ENCODE measurements at regions not wholly inside any gene's neighbourhood (a gene's known extent, or its start where the extent isn't known, plus 50 kb on each side); places are given as distances from the start of the nearest gene placed in this dataset.

DNA sequence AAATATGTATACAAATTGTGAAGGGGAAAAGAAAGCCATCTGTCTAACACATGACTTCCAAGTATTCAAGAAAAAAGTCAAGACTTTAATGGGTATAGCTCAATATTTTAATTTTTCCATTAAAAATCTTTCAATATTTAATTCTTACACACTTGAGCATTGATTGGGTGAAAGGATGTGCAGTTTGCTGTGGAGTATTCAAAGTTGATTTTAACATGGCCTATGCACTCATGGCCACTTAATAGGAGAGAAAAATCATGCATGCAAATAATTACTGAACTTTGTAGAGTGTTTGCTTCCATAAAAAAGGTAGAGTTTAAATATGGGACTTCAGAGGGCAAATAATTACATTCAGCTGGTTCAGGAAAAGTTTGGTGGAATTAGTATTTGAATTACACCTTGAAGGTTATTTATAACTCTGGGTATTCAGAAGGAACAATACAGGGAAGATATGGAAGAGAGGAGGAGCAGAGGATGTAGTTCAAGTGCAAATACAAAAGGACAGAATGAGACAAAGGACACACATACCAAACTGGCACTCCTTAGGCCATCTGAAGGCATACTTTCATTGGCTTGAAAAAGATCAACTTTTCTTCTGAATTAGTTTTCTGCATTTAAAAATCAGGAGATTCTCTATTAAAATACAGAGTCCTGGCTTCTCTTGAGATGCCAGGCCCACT lies 90.1 kb downstream of the OTOL1 start:
- Histone ChIP-seq H3K4me3 (ENCODE audit: low read length in 2 of 2) (no peak overlapping the region), H3K36me3 (ENCODE audit: control insufficient read depth in 2 of 2, insufficient read depth in 2 of 2, low read length in 1 of 2) (no peaks in the 10 kb centered on the region), H3K9me3 (ENCODE audit: control insufficient read depth in 2 of 2, insufficient read depth in 1 of 2, low read length in 1 of 2) (peaks cover 1 to 7% of the 10 kb centered on the region in 2 donors), H3K27ac (ENCODE audit: low read depth in 1 of 2, low read length in 1 of 2) (no peak overlapping the region), H3K4me1 (ENCODE audit: control insufficient read depth in 2 of 2, insufficient read depth in 2 of 2, low read length in 2 of 2) (no peaks in the 10 kb centered on the region), H3K27me3 (ENCODE audit: control insufficient read depth in 2 of 2, insufficient read depth in 1 of 2, low read length in 1 of 2) (no peaks in the 10 kb centered on the region)
- DNase-seq (ENCODE audit: low read depth in 6 of 9, low spot score in 9 of 9), result no peak

DNA sequence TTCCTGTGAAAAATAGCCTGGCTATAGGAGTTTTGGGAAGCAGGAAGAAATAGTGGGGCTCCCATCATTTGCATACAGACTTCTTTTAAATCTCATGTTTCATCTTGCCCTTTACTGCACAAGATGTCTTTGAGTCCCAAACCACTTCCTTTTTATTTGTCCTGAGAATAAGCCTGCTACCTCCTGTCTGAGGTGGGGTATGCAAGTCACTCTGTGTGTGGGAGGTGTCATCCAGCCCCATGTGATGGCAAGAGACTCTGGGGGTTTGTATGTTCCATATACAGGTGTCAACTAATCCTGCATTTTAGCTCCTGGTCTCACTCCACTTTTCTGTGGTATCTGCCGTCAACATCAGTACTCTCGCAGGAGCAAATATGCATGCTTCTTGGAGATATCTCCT lies 102.0 kb downstream of the OTOL1 start:
- 85% methylated on average over 2 of the region's 2 CpGs for WGBS
- no peak overlapping the region for H3K4me3 ChIP-seq (ENCODE audit: low read length in 2 of 2)
- no peaks in the 10 kb centered on the region for H3K4me1 ChIP-seq (ENCODE audit: control insufficient read depth in 2 of 2, insufficient read depth in 2 of 2, low read length in 2 of 2)
- no peak for DNase-seq (ENCODE audit: low read depth in 6 of 9, low spot score in 9 of 9)
- no peaks in the 10 kb centered on the region for H3K27me3 ChIP-seq (ENCODE audit: control insufficient read depth in 2 of 2, insufficient read depth in 1 of 2, low read length in 1 of 2)
- H3K36me3 ChIP-seq (ENCODE audit: control insufficient read depth in 2 of 2, insufficient read depth in 2 of 2, low read length in 1 of 2), result no peaks in the 10 kb centered on the region
- no peaks in the 10 kb centered on the region for H3K9me3 ChIP-seq (ENCODE audit: control insufficient read depth in 2 of 2, insufficient read depth in 1 of 2, low read length in 1 of 2)
- H3K27ac ChIP-seq (ENCODE audit: low read depth in 1 of 2, low read length in 1 of 2), result no peak overlapping the region

DNA sequence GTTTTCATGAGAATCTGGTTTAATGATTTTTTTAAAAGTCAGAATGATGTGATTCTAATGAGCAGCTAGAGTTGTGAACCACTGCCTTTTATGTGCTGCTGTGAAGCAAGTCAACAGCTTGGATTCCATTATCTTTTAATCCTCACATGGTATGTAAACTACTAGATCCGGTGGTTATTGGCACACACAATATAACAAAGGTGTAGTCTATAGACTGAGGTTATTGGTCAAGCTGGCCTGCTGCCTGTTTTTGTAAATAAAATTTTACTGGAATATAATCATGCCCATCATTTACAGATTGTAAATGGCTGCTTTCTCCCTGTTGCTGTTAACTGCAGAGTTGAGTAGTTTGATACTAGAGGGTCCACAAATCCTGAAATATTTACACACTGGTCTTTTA lies 103.1 kb downstream of the OTOL1 start:
- Histone ChIP-seq H3K27ac (ENCODE audit: low read depth in 1 of 2, low read length in 1 of 2) (no peak overlapping the region), H3K9me3 (ENCODE audit: control insufficient read depth in 2 of 2, insufficient read depth in 1 of 2, low read length in 1 of 2) (no peaks in the 10 kb centered on the region), H3K4me3 (ENCODE audit: low read length in 2 of 2) (no peak overlapping the region), H3K36me3 (ENCODE audit: control insufficient read depth in 2 of 2, insufficient read depth in 2 of 2, low read length in 1 of 2) (no peaks in the 10 kb centered on the region), H3K27me3 (ENCODE audit: control insufficient read depth in 2 of 2, insufficient read depth in 1 of 2, low read length in 1 of 2) (no peaks in the 10 kb centered on the region), H3K4me1 (ENCODE audit: control insufficient read depth in 2 of 2, insufficient read depth in 2 of 2, low read length in 2 of 2) (no peaks in the 10 kb centered on the region)
- 92% methylated on average over 1 of the region's 1 CpG for WGBS
- no peak for DNase-seq (ENCODE audit: low read depth in 6 of 9, low spot score in 9 of 9)

DNA sequence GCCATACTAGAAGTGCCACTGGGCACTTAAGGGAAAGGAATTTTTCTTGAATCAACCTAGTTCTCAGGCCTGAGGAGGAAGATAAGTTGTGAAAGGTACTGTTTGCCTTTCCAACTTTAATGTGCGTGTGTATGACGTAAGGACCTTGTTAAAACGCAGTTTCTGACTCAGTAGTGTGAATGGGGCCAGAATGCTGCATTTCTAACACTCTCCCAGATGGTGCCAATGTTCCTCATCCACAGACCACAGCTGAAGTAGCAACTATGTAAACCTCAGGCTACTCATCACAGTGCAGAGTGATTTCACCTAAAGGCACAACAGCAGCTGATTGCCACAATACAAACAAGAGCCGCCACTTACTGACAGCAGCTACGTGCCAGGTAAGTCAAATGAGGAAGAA lies 103.6 kb downstream of the OTOL1 start:
- no peaks in the 10 kb centered on the region for H3K4me1 ChIP-seq (ENCODE audit: control insufficient read depth in 2 of 2, insufficient read depth in 2 of 2, low read length in 2 of 2)
- H3K27me3 ChIP-seq (ENCODE audit: control insufficient read depth in 2 of 2, insufficient read depth in 1 of 2, low read length in 1 of 2), result no peaks in the 10 kb centered on the region
- H3K36me3 ChIP-seq (ENCODE audit: control insufficient read depth in 2 of 2, insufficient read depth in 2 of 2, low read length in 1 of 2), result no peaks in the 10 kb centered on the region
- 89% methylated on average over 5 of the region's 5 CpGs for WGBS
- H3K9me3 ChIP-seq (ENCODE audit: control insufficient read depth in 2 of 2, insufficient read depth in 1 of 2, low read length in 1 of 2), result no peaks in the 10 kb centered on the region
- no peak overlapping the region for H3K27ac ChIP-seq (ENCODE audit: low read depth in 1 of 2, low read length in 1 of 2)
- DNase-seq (ENCODE audit: low read depth in 6 of 9, low spot score in 9 of 9), result no peak
- no peak overlapping the region for H3K4me3 ChIP-seq (ENCODE audit: low read length in 2 of 2)

DNA sequence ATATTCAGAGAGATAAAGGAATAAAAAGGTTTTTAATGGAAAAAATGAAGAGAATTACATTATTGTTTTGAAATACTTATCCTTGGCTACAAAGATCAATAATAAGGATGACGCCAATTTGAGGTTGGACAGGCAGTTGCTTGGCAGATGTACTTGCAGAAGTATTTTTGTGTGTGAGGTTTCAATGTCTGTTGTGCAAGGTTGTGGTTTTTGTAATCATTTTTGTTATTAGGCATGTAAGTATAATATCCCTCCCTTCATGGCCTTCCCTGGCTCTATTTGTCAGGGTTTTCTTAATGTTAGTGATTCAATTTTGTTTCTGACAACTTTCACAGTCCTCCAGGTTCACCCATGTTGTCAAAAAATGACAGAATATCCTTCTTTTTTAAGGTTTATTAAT lies 105.9 kb downstream of the OTOL1 start:
- 93% methylated on average over 1 of the region's 1 CpG for WGBS
- H3K27ac ChIP-seq (ENCODE audit: low read depth in 1 of 2, low read length in 1 of 2), result no peak overlapping the region
- no peaks in the 10 kb centered on the region for H3K27me3 ChIP-seq (ENCODE audit: control insufficient read depth in 2 of 2, insufficient read depth in 1 of 2, low read length in 1 of 2)

DNA sequence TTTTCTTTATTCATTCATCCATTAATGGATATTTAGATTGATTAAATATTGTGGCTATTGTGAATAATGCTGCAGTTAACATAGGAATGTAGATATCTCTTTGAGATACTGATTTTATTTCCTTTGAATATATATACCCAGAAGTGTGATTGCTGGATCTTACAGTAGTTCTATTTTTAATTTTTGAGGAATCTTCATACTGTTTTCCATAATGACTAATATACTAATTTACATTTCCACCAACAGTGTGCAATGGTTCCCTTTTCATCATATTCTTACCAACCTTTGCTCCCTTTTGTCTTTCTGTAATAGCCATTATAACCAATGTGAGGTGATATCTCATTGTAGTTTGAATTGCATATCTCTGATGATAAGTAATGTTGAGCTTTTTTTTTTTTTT lies 106.3 kb downstream of the OTOL1 start:
- Histone ChIP-seq H3K9me3 (ENCODE audit: control insufficient read depth in 2 of 2, insufficient read depth in 1 of 2, low read length in 1 of 2) (no peaks in the 10 kb centered on the region), H3K27ac (ENCODE audit: low read depth in 1 of 2, low read length in 1 of 2) (no peak overlapping the region), H3K4me1 (ENCODE audit: control insufficient read depth in 2 of 2, insufficient read depth in 2 of 2, low read length in 2 of 2) (no peaks in the 10 kb centered on the region), H3K4me3 (ENCODE audit: low read length in 2 of 2) (no peak overlapping the region), H3K36me3 (ENCODE audit: control insufficient read depth in 2 of 2, insufficient read depth in 2 of 2, low read length in 1 of 2) (no peaks in the 10 kb centered on the region), H3K27me3 (ENCODE audit: control insufficient read depth in 2 of 2, insufficient read depth in 1 of 2, low read length in 1 of 2) (no peaks in the 10 kb centered on the region)
- no peak for DNase-seq (ENCODE audit: low read depth in 6 of 9, low spot score in 9 of 9)

More for the DNA sequence above, 105.9 kb downstream of the OTOL1 start:
- H3K36me3 ChIP-seq (ENCODE audit: control insufficient read depth in 2 of 2, insufficient read depth in 2 of 2, low read length in 1 of 2), result no peaks in the 10 kb centered on the region
- no peaks in the 10 kb centered on the region for H3K9me3 ChIP-seq (ENCODE audit: control insufficient read depth in 2 of 2, insufficient read depth in 1 of 2, low read length in 1 of 2)
- H3K4me3 ChIP-seq (ENCODE audit: low read length in 2 of 2), result no peak overlapping the region
- no peaks in the 10 kb centered on the region for H3K4me1 ChIP-seq (ENCODE audit: control insufficient read depth in 2 of 2, insufficient read depth in 2 of 2, low read length in 2 of 2)
- DNase-seq (ENCODE audit: low read depth in 6 of 9, low spot score in 9 of 9), result no peak

DNA sequence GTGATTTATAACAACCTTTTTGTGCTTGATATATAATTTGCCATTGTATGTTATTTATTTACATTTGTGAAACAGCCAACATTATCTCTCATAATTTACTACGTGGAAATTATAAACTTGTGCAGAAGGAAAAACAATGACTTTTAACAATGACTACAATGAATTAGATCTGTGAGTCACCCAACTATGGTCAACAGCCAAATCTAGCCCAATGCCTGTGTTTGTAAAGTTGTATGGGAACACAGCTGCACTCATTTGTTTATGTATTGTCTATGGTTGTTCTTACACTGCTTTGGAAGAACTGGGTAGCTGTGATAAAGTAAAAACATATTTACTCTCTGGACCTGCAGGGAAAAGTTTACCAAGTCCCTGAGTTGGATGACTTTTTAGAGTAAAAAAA lies 110.4 kb downstream of the OTOL1 start:
- Histone ChIP-seq H3K36me3 (ENCODE audit: control insufficient read depth in 2 of 2, insufficient read depth in 2 of 2, low read length in 1 of 2) (no peaks in the 10 kb centered on the region), H3K27ac (ENCODE audit: low read depth in 1 of 2, low read length in 1 of 2) (no peak overlapping the region), H3K4me1 (ENCODE audit: control insufficient read depth in 2 of 2, insufficient read depth in 2 of 2, low read length in 2 of 2) (no peaks in the 10 kb centered on the region), H3K27me3 (ENCODE audit: control insufficient read depth in 2 of 2, insufficient read depth in 1 of 2, low read length in 1 of 2) (no peaks in the 10 kb centered on the region), H3K4me3 (ENCODE audit: low read length in 2 of 2) (no peak overlapping the region), H3K9me3 (ENCODE audit: control insufficient read depth in 2 of 2, insufficient read depth in 1 of 2, low read length in 1 of 2) (no peaks in the 10 kb centered on the region)
- no peak for DNase-seq (ENCODE audit: low read depth in 6 of 9, low spot score in 9 of 9)
- 62% methylated on average over 1 of the region's 1 CpG for WGBS

DNA sequence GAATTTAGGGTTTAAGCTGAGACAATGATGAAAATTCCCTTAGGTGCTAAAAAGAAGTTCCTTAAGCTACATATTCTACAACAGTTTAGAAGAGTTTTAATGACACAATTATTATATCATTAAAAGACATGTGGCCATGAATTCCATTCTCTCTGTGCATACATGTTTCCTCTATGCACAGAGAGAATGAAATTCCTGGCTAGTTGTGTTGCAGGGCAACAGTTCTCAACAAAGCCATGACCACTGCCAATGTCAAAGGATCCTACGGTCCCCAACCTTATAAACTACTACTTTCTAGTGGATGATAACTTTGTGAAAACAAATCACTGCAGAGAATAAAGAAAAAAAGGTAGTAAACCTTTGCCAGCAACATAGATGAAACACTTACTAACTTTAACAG lies 122.7 kb downstream of the OTOL1 start:
- H3K9me3 ChIP-seq (ENCODE audit: control insufficient read depth in 2 of 2, insufficient read depth in 1 of 2, low read length in 1 of 2), result no peaks in the 10 kb centered on the region
- 97% methylated on average over 1 of the region's 1 CpG for WGBS
- no peaks in the 10 kb centered on the region for H3K36me3 ChIP-seq (ENCODE audit: control insufficient read depth in 2 of 2, insufficient read depth in 2 of 2, low read length in 1 of 2)
- H3K27ac ChIP-seq (ENCODE audit: low read depth in 1 of 2, low read length in 1 of 2), result no peak overlapping the region
- no peak for DNase-seq (ENCODE audit: low read depth in 6 of 9, low spot score in 9 of 9)
- H3K4me3 ChIP-seq (ENCODE audit: low read length in 2 of 2), result no peak overlapping the region
- H3K4me1 ChIP-seq (ENCODE audit: control insufficient read depth in 2 of 2, insufficient read depth in 2 of 2, low read length in 2 of 2), result no peaks in the 10 kb centered on the region
- H3K27me3 ChIP-seq (ENCODE audit: control insufficient read depth in 2 of 2, insufficient read depth in 1 of 2, low read length in 1 of 2), result no peaks in the 10 kb centered on the region

DNA sequence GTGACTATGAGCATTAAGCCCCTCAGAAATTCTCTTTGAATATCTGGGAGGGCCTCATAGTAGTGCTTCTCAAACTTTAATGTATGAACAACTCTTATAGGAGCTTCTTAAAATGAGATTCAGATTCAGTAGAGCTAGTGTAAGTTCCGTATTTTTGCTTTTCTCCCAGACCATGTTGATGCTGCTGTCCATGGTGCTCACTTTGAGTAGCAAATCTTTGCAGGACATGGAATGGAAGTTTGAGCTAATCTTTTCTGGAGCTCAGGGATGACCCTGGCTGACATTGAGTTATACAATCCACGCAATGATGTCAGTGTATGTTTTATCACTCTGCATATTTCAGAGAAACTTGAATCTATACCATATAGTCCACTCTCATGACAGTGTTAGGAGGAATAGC lies 134.2 kb downstream of the OTOL1 start:
- Histone ChIP-seq H3K4me1 (ENCODE audit: control insufficient read depth in 2 of 2, insufficient read depth in 2 of 2, low read length in 2 of 2) (no peaks in the 10 kb centered on the region), H3K27ac (ENCODE audit: low read depth in 1 of 2, low read length in 1 of 2) (no peak overlapping the region), H3K4me3 (ENCODE audit: low read length in 2 of 2) (no peak overlapping the region), H3K36me3 (ENCODE audit: control insufficient read depth in 2 of 2, insufficient read depth in 2 of 2, low read length in 1 of 2) (no peaks in the 10 kb centered on the region), H3K9me3 (ENCODE audit: control insufficient read depth in 2 of 2, insufficient read depth in 1 of 2, low read length in 1 of 2) (no peaks in the 10 kb centered on the region), H3K27me3 (ENCODE audit: control insufficient read depth in 2 of 2, insufficient read depth in 1 of 2, low read length in 1 of 2) (no peaks in the 10 kb centered on the region)
- WGBS, result 79% methylated on average over 2 of the region's 2 CpGs
- DNase-seq (ENCODE audit: low read depth in 6 of 9, low spot score in 9 of 9), result no peak

DNA sequence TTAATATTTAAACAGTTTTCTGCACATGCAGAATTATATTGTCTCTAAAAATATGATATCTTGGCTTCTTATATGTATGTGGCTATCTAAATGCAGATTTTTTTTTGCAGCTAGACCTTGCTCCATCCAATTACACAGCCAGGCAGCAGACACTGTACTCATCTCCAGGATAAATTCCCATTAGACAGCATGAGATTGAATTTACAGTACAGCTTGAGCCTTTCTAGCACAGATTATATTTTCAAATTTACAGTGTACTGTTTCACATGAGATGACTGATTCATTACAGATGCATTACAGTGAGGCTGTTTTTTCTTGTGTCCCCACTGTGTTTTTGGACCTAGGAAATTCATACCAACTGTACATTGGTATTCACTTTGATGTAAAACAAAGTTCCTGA lies 134.9 kb downstream of the OTOL1 start:
- Histone ChIP-seq H3K9me3 (ENCODE audit: control insufficient read depth in 2 of 2, insufficient read depth in 1 of 2, low read length in 1 of 2) (no peaks in the 10 kb centered on the region), H3K4me1 (ENCODE audit: control insufficient read depth in 2 of 2, insufficient read depth in 2 of 2, low read length in 2 of 2) (no peaks in the 10 kb centered on the region), H3K27me3 (ENCODE audit: control insufficient read depth in 2 of 2, insufficient read depth in 1 of 2, low read length in 1 of 2) (no peaks in the 10 kb centered on the region), H3K36me3 (ENCODE audit: control insufficient read depth in 2 of 2, insufficient read depth in 2 of 2, low read length in 1 of 2) (no peaks in the 10 kb centered on the region), H3K27ac (ENCODE audit: low read depth in 1 of 2, low read length in 1 of 2) (no peak overlapping the region), H3K4me3 (ENCODE audit: low read length in 2 of 2) (no peak overlapping the region)
- no peak for DNase-seq (ENCODE audit: low read depth in 6 of 9, low spot score in 9 of 9)
